HG02885 (cell line): ENCODE measurements at regions not wholly inside any gene's neighbourhood (a gene's known extent, or its start where the extent isn't known, plus 50 kb on each side); places are given as distances from the start of the nearest gene placed in this dataset.
"Not testable (repeated sequence)": the region's sequence is repeated elsewhere in the genome, so short reads cannot be mapped to it uniquely, and the experiment has no call there.

Experiments
- ATAC-seq: cut with Tn5 transposase; IDR thresholded peaks from one replicate; pipeline ENCODE4 v1.9.1; 2021; ENCODE audit warnings: mild to moderate bottlenecking; ENCODE audit not compliant: unreplicated experiment, poor library complexity

DNA sequence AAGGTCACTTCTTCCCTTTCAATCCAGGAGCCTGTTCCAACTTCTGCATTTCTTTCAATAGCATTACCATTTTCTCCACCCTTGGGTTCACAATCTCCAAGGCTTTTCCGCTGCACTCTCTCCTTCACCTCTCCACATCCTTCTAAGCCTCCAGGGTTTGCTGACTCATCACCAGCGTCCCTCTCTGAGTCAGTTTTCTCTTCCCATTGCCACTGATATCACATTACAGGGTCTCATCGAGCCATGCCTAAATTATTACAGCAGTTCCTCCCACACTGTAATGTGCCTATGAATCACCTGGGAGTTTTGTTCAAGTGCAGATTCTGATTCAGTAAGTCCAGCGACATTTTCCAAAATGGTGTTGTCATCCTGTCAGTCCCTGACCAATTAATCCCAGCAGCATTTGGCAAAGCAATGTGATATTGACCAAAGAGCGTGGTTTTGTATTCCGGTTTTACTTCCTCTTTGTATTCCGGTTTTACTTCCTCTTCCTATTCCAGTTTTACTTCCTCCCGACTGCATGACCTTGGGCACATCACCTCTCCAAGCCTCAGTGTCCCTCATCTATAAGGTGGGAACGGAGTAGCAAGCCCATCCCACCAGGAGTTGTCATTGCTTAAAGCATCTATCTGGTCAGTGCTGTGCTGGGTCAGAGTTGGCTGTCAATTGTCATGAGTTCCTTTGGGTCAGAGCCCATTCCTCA is 208.3 kb upstream of the NBPF12 start:
- ATAC-seq = not testable (repeated sequence)

DNA sequence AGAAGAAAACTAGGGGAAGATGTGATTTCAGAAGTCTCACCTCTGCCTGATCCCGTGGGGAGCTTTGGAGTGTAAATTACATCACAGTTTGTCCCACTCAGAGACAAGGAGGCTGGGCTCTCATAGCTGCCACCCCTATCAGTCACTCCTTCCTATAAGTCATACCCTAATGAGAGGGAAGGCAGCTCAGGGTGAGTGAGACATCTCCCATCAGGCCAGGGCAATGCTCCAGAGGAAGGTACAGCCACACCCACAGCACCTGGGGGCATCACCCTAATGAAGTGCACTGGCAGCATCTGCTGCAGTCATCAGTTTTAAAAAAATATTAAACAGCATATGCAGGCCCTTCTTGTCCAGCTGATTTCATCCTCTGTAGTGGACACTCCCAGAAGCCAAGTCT is 223.1 kb upstream of the NBPF12 start:
- not testable (repeated sequence) for ATAC-seq

DNA sequence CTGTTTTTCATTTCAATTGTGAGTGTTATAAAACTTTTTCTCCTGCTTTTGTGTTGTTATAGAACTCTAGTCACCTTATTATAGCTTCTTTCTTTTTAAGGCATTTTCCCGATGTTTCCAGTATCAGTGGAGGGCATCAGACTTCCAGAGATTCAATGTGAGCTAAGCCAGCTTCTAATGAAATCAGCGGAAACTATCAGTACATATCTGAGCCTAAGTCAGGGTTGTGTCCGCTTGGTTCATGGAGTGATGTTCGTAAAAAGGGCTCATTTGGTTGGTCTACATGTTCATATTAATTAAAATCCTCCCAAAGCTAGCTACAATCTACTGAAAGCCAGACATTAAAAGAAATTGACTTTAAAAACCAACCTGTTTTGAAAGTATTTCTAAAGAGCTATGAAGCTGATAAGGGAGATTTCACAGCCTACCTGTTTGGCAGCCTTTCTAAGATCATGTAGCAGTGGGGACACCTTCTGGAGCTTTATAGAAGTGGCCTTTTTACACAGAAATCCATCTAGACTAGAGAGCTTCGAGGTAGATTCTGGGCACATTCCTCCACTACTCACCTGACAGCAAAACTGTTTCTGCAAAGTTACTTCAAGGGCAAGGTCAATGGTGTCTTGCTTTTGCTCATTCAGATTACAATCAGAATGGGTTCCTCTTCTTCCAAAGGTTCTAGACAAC is 227.1 kb upstream of the NBPF12 start:
- not testable (repeated sequence) for ATAC-seq

DNA sequence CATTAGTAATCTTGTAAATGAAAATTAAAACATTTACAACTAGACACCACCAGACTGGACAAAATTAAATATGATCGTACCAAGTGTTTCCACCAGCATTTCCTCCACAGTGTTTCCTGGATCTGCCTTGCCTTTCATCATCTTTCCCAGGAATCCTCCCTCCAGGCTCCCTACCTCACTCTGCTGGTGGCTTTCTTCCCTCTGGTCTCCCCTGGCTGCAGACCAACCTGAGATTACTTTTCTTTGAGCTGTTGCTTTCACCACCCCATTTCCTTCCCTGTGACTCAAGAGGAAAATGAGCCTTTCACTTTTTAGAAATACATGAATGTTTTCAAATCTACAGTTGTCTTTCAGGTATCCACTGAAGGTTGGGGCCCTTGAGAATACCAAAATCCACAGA is 228.8 kb upstream of the NBPF12 start:
- ATAC-seq = not testable (repeated sequence)

DNA sequence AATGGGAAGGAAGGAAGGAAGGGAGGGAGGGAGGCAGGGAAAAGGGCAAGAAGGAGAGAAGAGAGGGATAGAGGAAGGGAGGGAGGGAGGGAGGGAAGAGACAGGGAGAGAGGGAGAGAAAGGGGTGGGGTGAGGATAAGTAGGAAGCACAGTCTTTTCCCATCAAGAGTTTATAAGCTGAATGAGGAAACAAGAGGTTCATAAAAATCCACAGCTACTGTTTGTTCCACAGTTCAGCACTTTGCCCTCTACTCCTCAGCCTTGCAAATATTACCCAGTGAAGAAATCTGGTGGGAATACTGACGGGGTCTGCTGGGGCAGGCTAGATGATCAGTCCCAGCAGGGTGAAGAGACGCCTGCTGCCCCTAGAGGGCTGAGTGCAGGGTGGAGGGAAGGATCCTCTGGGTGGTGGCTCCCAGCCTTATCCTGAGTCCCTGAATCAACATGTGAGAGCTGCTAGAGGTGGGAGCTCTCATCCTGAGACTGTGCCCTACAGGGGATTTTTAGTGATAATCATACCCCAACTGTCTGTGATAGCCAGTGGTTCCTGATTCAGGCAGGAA is 233.9 kb upstream of the NBPF12 start:
- not testable (repeated sequence) for ATAC-seq

DNA sequence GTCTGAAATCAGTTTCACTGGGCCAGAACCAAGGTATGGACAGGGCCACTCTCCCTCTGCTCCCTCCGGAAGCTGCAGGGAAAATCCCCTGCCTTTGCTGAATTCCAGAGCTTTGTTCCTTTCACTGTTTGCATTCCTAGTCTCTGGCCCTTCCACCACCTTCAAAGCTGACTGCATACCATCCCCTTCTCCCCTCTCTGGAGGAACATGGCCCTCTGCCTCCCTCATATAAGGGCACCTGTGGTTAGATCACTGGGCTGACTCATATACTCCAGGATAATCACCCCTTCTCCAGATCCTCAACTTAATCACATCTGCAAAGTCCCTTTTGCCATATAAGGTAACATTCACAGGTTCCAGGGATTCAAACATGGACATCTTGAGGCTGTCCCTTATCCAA is 236.8 kb upstream of the NBPF12 start:
- ATAC-seq = not testable (repeated sequence)

DNA sequence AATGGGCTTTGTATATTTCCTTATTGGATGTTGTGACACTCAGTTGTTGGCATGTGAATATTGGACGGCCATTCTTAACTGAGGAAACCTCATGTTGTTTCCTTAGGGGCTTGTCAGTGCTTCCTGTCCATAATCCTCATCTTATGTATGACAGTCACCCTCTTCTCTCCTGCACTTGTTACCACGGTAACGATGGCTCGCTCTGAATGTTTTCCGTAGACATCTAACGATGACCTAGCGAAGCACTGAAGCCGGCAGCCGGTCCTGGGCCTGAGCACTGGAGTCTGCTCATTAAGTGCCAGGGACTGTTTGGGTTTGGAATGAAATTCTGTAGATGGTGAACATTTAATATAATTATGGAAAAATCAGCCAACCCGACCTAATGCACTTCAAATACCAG is 242.7 kb upstream of the NBPF12 start:
- ATAC-seq = not testable (repeated sequence)

DNA sequence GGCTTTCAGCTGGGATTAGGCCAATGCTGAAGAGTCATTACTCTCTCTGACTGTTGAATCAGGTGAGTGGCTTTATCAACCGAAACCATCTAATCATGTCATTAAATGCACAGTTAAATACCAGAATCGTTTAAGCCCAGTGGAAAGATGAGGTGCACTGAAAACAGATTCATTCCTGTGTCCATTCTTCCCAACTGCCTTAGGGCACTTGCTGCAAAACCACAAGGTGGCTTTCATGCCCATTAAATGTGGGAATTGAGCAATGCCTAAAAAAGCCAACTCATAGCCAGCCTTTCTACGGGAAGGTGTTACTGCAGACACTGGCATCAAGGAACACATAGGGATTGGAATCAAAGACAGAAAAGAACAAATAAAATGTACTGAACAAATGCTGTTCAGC is 246.3 kb upstream of the NBPF12 start:
- ATAC-seq = not testable (repeated sequence)

DNA sequence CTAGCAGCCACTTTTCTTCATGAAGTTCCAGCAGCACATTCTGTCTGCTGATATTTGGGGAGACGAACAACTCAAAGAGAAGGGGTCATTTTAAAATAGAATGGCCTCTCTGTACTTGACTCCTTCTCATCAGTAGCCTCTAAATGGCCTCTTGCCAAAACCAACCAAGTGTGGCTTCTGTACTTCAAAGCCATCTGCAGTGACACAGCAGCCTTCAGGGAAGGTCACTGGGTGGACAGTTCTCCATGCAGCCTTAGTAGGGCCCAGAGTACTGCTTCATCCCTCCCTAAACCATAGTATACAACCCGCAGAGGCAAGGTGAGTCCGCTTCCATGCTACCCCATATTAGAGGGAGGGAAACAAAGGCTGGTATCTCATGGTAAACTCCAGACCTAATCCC is 249.2 kb upstream of the NBPF12 start:
- not testable (repeated sequence) for ATAC-seq

DNA sequence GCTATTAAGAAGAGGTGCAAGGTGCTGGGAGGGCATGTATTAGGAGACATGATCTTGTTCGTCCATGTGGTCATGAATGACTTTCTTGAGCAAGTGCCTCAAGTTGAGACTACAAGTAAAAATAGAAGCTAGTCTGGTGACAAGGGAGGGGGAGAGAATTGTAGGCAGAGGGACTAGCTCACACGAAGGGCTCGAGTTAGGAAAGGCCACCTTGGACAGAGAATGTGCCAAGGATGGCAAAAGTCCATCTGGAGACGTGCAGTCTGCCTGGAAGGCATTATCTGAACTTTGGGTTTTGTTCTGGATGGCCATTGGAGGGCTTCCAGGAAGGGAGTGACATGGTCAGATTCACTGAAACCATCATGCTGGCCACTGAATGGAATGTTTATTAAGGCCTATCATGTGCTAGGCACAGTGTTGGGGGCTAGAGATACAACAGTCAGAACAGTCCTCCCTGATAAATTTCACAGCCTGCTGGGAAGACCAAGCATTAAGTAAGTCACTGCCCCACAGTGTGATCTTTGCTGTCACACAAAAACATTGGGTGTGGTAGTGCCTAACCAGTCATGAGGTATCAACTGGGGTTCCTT is 251.3 kb upstream of the NBPF12 start:
- ATAC-seq = not testable (repeated sequence)

DNA sequence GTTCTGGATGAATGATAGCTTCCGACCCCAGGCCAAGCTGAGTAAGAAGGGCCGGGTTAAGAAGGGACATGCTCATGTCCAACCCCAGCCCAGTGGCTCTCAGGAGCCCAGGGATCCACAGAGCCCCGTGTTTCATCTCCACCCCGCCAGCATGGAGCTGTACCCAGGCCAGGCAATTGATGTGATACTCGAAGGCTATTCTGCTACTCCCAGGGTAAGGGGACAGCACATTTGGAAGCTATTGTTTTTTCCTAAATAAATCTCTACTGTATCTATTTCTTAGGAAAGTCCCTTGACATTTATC is 255.0 kb upstream of the NBPF12 start:
- not testable (repeated sequence) for ATAC-seq

DNA sequence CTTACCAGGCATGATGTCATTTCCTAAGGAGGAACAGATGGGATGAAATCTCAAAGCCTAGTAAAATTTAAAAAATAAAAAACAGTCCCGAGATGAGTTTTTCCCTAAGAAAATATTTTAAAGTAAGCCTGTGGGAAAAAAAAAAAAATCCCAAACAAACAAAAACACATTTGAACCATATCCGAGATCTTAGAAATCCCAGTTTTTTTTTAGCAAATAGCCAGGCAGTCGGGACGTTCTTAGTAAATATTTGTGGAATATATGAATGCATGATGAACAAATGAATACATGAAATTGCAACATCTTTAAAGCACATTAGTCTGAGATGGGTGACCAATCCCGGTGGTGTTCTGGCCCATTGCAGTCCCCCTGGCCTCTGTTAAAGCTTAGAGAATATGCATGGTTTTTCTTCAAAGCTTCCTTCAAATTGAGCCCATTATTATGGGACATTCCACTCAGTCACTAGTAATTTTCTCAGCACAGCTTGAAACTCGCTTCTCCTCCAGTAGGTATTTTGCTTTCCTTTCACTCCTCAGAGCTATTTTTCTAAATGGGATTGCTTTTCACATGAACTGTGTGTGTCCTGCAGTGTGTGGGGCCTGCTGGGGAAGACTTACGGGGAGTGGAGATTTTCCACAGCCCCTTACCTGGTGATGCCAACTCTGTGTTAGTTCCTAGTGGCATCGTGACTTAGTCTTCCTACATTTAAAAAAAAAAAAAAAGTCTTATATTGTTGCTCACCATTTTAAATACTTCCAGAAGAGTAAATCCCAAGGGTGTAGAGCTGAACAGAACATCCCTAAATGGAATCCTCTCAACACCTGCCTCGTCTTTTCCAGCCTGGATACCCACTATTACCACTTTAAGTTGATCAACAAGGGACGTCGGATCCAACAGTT is 255.6 kb upstream of the NBPF12 start:
- not testable (repeated sequence) for ATAC-seq

DNA sequence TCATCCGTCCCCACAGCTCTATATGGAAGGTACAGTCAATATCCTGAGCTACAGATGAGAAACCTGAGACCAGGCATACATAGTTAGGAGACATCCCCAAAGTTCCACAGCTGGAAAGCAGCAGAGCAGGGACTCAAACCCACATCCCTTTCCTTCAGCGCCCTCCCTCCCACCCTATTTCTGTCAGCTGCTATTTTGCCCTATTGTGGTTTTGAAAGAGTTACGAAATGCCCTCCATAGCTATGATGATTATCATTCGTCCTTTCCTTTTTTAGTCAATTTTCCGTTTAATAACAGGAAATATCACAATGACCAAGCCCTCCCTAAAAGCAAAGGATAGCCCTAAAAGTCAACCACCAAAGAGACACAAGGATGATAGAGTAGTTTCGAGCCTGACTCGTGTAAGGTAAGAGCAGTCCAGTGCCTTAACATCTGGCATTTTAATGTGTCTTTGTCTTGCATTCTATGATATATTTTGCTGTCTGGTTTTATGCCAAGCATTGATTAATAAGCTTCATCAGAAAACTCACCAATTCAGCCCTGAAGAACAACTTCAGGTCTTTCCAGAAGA is 264.3 kb upstream of the NBPF12 start:
- ATAC-seq = not testable (repeated sequence)

DNA sequence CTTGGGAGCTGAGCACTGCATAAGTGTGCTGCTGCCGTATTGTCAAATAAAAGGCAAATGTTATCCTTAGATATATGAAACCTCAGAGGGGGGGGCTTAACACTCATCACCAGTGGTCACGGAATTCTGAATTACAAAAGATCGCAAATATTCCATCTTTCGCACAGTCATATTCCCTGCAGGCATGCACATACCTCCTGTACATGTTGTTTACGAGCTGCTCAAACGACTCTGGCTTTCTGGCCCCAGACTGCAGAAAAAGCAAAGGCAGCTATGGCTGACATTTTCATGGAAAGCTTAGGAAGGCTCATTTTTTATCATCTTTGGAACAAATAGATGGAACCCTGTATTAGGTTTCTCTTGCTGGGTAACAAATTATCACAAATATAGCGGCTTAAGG is 265.5 kb upstream of the NBPF12 start:
- ATAC-seq = not testable (repeated sequence)

DNA sequence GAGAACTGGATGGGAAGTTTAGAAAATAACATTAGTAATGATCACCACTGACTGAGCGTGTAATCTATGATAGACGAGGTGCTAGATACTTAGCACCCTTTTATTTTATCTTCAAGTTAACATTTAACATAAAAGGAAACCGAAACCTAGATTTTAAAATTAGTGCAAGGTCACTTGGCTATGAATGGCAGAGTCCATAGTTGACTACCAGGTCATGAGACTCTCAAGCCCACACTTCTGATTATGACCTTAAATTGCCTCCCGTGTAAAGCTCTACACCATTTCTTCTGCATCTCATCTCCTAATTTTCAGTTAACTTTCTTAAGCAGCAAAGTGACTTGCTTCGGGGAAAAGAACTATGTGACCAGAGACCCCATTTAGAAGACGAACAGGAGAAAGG is 266.5 kb upstream of the NBPF12 start:
- ATAC-seq = not testable (repeated sequence)

DNA sequence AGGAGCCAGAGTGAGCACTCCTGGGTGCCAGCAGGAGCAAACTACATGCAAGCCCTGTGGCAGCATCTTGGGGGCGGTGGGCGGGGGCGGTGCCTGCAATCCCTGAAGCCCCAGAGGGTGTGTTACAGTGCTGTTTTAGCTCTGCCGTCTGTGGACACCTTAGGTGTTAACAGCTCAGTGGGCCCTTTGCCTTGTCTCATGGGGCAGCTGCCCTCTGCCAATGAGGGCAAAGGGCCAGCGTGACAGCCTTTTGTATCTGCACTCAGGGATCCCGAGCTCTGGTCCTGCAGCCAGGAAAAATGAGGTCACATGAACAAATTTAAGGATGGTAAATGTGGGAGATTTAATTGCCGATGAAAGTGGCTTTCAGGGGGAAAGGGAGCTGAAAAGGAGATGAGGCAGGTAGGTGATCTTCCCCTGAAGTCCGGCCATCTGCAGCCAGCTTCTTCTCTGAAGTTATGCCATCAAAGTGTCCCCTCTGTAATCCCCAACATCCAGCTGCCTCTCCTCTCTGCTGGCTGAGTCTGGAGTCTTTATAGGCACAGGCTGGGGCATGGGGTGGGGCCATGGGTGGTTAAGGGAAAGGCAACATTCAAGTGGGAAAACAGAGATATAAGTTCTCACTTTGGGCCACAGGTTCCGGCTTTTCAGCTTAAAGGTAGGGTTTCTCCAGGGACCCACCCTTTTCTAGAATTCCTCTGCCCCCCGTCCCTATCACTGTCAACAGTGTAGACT is 267.1 kb upstream of the NBPF12 start:
- not testable (repeated sequence) for ATAC-seq

DNA sequence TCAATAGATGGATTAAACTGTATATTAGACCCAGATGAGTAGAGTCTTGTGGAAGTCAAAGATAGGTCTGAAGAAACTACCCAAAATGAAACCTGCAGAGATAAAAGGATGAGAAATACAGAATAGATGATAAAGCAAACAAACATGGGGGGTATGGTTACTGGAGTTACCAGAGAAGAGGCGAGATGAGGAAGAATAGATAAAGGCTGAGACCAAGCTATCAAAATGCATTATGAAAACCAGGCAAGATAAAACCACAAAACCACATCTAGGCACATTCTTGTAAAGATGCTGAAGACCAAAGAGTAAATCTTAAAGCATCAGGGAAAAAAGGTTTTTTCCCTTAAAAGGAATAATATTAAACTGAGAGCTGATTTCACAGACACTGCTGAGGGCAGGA is 271.8 kb upstream of the NBPF12 start:
- not testable (repeated sequence) for ATAC-seq

DNA sequence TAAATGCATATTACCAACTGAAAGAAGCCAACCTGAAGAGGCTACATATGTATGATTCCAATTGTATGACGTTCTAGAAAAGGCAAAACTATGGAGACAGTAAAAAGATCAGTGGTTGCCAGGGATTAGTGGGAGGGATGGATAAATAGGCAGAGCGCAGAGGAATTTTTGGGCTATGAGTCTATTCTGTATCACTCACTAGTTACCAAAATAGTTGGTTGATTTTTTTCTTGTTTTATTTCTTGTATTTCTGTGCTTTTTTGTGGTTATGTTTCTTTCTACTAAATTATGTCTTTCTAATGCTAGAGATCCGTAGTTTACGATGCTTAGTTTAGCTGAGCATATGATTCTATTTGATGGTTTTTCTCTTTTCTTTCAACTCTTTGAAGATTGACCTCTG is 277.9 kb upstream of the NBPF12 start:
- ATAC-seq = not testable (repeated sequence)

DNA sequence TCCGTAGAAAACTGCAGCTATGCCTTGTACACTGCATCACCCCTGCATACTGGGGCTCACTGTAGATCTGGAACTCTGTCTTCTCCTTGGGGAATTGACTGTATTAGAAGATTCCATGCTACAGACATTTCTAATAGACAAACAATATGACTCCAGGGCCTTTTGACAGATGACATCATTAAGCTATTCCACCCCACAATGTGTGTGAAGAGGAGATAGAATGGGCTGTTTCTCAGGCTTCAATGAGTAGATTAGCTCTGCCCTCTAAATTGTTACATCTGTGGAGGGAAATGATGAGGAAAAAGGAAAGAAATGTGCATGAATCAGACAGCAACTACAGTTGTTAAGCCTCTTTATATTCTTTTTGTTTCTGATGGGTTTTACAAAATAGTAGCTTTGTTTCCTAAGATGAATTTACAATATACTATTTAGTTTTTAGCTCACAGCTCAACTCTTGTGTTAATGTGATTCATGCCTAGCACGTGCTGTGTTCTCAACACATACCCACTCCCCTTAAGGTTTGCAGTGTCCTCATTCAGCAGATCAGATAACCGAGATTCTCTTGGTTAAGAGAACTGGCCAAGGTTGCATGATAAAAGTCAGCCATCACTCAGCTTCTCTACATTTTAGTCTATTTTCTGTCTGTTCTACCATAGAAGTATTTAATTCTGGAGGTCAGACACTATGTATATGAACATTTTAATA is 281.6 kb upstream of the NBPF12 start:
- ATAC-seq = not testable (repeated sequence)
